ENCODE measurements at regions not wholly inside any gene's neighbourhood (a gene's known extent, or its start where the extent isn't known, plus 50 kb on each side); places are given as distances from the start of the nearest gene placed in this dataset.

DNA sequence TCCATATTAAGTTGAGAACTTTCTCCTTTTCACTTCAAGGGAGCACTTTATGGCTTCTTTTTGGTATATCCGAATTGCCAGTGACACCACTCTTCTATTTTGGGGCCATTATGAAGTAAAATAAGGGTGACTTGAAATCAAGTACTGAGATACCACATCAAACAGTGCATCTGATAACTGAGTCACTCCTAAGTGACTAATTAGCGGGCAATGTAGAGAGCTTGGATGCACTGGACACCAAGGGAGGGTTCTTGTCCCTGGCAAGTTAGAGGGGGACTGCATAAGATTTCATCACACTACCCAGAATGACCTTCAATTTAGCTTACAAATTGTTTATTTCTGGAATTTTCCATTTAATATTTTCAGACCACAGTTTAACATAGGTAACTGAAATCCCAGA lies 813.9 kb upstream of the CDH10 start:
- no peak overlapping the region for H3K27ac ChIP-seq (replicated peaks)
- no peak for DNase-seq (ENCODE audit: low read depth in 1 of 2, low spot score in 1 of 2)
- H3K4me3 ChIP-seq (replicated peaks; ENCODE audit: insufficient read depth, low read length), result no peak overlapping the region
- no peaks in the 10 kb centered on the region for H3K27me3 ChIP-seq (ENCODE audit: insufficient read depth, poor library complexity, severe bottlenecking)
- TF ChIP-seq, protein P1, sequence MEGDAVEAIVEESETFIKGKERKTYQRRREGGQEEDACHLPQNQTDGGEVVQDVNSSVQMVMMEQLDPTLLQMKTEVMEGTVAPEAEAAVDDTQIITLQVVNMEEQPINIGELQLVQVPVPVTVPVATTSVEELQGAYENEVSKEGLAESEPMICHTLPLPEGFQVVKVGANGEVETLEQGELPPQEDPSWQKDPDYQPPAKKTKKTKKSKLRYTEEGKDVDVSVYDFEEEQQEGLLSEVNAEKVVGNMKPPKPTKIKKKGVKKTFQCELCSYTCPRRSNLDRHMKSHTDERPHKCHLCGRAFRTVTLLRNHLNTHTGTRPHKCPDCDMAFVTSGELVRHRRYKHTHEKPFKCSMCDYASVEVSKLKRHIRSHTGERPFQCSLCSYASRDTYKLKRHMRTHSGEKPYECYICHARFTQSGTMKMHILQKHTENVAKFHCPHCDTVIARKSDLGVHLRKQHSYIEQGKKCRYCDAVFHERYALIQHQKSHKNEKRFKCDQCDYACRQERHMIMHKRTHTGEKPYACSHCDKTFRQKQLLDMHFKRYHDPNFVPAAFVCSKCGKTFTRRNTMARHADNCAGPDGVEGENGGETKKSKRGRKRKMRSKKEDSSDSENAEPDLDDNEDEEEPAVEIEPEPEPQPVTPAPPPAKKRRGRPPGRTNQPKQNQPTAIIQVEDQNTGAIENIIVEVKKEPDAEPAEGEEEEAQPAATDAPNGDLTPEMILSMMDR (IDR thresholded peaks at IDR 0.05; ENCODE audit: insufficient read depth, low read length), result no peak
- TF ChIP-seq, protein P2, sequence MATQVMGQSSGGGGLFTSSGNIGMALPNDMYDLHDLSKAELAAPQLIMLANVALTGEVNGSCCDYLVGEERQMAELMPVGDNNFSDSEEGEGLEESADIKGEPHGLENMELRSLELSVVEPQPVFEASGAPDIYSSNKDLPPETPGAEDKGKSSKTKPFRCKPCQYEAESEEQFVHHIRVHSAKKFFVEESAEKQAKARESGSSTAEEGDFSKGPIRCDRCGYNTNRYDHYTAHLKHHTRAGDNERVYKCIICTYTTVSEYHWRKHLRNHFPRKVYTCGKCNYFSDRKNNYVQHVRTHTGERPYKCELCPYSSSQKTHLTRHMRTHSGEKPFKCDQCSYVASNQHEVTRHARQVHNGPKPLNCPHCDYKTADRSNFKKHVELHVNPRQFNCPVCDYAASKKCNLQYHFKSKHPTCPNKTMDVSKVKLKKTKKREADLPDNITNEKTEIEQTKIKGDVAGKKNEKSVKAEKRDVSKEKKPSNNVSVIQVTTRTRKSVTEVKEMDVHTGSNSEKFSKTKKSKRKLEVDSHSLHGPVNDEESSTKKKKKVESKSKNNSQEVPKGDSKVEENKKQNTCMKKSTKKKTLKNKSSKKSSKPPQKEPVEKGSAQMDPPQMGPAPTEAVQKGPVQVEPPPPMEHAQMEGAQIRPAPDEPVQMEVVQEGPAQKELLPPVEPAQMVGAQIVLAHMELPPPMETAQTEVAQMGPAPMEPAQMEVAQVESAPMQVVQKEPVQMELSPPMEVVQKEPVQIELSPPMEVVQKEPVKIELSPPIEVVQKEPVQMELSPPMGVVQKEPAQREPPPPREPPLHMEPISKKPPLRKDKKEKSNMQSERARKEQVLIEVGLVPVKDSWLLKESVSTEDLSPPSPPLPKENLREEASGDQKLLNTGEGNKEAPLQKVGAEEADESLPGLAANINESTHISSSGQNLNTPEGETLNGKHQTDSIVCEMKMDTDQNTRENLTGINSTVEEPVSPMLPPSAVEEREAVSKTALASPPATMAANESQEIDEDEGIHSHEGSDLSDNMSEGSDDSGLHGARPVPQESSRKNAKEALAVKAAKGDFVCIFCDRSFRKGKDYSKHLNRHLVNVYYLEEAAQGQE (IDR thresholded peaks at IDR 0.05; ENCODE audit: insufficient replicate concordance, low read depth), result no peak
- TF ChIP-seq GABPA (IDR thresholded peaks at IDR 0.05; ENCODE audit: low read depth) (no peak), SPI1 (IDR thresholded peaks at IDR 0.05; ENCODE audit: borderline replicate concordance, low read depth) (no peak), POLR2AphosphoS5 (IDR thresholded peaks at IDR 0.05; ENCODE audit: low read depth) (no peak)

DNA sequence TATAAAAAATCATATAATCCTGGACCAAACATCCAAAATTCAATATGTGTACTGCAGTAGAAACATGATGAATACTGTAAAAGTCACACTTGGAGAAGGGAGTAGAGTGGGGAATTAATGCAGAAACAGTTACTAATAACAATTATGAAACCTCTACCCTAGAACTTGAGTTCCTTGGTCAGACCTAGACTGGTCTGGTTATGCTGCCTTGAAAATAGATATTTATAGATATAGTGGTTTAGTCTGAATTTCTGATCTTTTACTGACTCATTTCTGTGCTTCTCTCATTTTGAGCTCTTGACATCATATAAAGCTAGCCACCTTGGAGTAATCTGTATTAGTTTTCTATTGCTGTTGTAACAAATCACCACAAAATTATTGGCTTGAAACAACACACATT lies 808.7 kb upstream of the CDH10 start:
- TF ChIP-seq, protein P1 (IDR thresholded peaks at IDR 0.05; ENCODE audit: insufficient read depth, low read length), result no peak
- TF ChIP-seq SPI1 (IDR thresholded peaks at IDR 0.05; ENCODE audit: borderline replicate concordance, low read depth), result no peak
- no peak for TF ChIP-seq POLR2AphosphoS5 (IDR thresholded peaks at IDR 0.05; ENCODE audit: low read depth)
- TF ChIP-seq, protein P2 (IDR thresholded peaks at IDR 0.05; ENCODE audit: insufficient replicate concordance, low read depth), result no peak
- no peak for TF ChIP-seq GABPA (IDR thresholded peaks at IDR 0.05; ENCODE audit: low read depth)
- Histone ChIP-seq H3K27me3 (ENCODE audit: insufficient read depth, poor library complexity, severe bottlenecking) (no peaks in the 10 kb centered on the region), H3K4me3 (replicated peaks; ENCODE audit: insufficient read depth, low read length) (no peak overlapping the region), H3K27ac (replicated peaks) (no peak overlapping the region)
- no peak for DNase-seq (ENCODE audit: low read depth in 1 of 2, low spot score in 1 of 2)

DNA sequence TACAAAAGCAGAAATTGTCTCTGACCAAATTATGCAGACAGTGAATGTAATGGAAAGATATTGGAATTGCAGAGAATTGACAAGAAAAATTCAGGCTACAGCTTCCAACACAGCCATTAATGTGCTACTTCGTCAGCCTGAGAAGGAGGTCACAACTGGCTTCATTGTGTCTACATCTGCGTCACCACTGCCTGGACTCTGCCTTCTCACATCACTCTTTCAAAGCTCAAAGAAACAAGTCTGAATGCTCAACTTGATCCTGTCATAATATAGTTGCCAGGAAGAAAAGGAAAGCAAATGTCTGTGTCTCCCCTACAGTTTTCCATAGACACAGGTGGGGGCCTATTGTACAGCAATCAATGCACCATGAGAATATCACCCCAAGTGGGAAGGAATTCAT lies 806.5 kb upstream of the CDH10 start:
- DNase-seq (ENCODE audit: low read depth in 1 of 2, low spot score in 1 of 2), result no peak
- no peak overlapping the region for H3K4me3 ChIP-seq (replicated peaks; ENCODE audit: insufficient read depth, low read length)
- H3K27ac ChIP-seq (replicated peaks), result no peak overlapping the region
- no peak for TF ChIP-seq GABPA (IDR thresholded peaks at IDR 0.05; ENCODE audit: low read depth)
- TF ChIP-seq, protein P1 (IDR thresholded peaks at IDR 0.05; ENCODE audit: insufficient read depth, low read length), result no peak
- TF ChIP-seq, protein P2 (IDR thresholded peaks at IDR 0.05; ENCODE audit: insufficient replicate concordance, low read depth), result no peak
- TF ChIP-seq POLR2AphosphoS5 (IDR thresholded peaks at IDR 0.05; ENCODE audit: low read depth), result no peak
- no peak for TF ChIP-seq SPI1 (IDR thresholded peaks at IDR 0.05; ENCODE audit: borderline replicate concordance, low read depth)
- H3K27me3 ChIP-seq (ENCODE audit: insufficient read depth, poor library complexity, severe bottlenecking), result no peaks in the 10 kb centered on the region

All from HL-60 (cell line).